GM18502 (cell line): ENCODE measurements at regions not wholly inside any gene's neighbourhood (a gene's known extent, or its start where the extent isn't known, plus 50 kb on each side); places are given as distances from the start of the nearest gene placed in this dataset.

Experiments
- ATAC-seq: cut with Tn5 transposase; IDR thresholded peaks from one replicate; pipeline ENCODE4 v1.9.1; 2021; ENCODE audit warnings: mild to moderate bottlenecking; ENCODE audit not compliant: unreplicated experiment, poor library complexity

DNA sequence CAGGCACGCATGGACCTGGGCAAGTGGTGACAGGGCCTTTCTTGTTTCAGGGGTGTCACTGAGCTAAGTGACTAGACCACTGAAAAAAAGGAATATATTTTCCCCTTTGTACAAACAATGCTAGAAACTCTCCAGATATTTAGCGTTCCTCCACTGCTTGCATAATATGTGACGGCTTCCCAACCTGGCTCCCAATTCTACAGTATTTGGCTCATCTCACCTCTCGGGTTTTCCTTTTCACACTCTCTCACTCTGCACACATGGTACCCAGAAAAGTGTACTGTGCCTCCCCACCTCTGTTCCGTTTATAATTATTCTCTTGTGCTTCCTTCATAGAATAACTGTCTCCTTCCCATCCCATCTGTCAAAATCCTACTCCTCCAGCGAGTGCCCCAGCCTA, 140.5 kb upstream of the KLHL25 start:
- ATAC-seq, result no peak

DNA sequence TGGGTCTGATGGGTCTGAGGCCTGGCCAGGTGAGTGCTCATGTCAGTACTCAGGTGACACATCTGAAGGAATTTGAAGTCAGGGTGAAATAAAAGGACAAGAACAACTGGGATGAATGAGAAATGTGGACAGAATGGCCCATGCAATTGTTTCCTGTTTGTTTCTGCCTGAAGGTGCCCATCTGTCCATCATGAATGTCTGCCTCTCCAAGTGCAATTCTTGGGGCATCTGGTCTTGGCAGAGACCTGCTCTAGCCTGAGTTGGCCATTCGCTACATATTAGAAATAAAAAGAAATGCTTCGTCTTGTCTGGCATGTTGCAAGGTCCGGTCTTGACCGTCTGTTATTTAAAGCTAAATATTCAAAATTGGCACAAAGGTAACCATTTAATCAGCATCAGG, 142.0 kb upstream of the AGBL1 start:
- ATAC-seq, result no peak

DNA sequence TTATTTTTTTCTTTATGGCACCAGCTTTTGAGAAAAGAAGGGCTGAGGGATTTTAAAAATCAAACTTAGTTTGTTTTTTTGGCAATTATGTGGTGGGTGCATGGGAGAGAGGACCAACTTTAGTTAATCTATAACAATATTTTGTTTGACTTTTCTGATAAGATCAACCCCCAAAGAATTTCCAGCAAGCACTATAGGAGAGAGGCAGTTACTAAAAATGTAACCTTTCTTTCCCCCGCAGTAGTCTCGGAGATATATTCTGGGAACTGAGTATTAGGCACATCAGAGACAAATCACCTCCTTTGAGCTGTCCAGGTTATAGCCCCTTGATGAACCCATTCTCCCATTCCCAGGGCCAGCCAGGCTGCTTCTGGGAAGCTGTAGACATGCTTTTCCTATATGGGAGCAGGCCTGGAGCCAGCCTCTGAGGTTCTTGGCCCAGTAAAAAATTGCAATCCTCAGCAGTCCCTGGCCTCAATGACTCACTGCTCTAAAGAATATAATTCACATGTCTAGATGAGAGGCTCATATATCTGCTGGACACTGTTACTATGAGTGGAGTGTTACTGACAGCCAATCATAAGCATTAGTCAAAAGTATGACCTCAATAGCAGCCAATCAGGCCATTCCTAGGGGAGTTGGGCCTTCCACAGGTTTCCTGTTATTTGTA, 138.3 kb upstream of the AGBL1 start:
- ATAC-seq, result no peak

DNA sequence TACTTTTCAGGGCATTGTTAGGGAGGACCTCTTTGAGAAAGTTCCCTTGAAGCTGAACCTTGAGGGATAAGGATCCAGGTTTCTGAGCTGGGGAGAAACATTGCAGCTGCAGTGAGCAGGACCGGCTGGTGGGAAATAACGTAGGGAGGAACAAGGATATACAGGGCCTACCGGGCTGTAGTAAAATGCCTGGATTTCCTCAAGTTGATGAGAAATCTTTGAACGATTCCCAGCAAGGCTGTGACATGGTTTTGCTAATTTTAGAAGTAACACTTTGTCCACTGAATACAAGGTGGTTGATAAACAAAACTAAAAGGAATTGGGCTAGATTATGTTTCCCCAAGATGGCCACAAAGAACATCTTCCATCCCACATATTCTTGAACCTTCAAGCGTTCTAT, 137.0 kb upstream of the AGBL1 start:
- no peak for ATAC-seq

DNA sequence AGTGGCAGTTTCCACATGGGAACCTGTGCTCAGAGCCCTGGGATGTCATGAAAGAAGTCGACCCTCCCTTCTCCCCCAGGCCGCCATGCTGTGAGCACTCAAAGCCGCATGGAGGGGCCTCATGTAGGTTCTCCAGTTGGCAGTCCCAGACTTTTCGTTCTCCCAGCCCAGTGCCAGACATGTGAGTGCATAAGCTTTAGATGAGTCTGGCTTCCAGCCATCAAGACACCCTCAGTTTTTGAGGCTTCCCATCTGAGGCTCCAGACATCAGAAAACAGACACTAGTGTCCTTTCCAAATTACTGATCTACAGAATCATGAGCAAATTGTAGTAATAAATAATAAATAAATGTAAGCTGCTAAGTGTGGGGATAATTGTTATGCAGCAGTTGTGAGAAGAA, 136.5 kb upstream of the AGBL1 start:
- no peak for ATAC-seq

DNA sequence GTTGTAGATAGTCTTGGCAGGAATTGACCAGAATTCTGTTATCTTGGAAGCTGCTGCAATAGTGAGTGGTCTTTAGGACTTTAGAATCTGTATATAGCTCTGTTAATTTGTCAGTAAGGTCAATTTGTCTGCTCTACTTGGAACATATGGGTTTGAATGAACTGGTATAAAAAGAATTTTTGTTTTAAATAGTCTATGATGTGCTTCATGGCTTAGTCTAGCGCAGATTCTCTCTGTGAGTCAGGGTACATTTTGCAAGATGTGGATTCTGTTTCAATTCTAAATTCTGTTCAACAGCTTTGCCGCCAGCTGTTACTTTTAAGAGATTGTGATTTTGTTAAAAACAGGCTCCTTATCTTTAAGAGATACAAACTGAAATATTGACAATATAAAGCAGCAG, 135.9 kb upstream of the AGBL1 start:
- ATAC-seq, result no peak

DNA sequence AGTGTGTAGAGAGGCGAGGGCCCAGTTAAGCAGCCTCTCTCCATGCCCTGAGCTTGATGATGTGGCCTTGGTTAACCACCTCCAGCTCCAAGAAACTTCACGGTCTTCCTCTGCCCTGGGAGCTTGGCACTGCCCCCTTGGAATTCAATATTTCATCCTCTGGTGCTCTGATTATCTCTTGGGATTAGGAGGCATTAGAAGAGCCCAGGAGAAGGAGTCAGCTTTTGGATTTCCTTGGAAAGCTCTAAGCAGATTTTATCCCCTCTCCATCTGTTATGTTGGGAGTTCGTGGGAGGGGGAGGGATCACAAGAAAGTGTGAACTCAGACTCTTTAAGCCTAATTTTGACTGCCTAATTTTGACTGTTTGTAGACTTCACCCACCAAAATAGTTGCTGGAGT, 132.7 kb upstream of the AGBL1 start:
- no peak for ATAC-seq

DNA sequence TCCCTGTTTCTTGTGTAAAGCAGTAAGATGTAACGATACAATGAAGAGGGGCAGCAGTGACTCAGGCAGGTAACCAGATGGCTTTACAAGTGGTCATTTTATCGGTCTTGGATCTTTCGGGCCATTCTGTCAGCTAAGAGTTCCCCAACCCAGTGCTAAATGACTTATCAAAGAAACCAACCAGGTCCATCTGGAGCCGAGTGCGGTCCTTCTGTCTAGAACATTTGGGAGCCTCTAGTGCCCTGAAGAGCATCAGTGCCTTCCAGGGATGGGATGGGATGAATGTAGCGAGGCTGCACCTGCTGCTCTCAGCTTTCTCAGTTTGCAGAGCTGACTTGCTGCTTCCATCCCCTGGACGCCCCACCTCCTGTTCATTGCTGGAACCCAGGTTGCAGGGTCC, 131.7 kb upstream of the AGBL1 start:
- ATAC-seq, result no peak

DNA sequence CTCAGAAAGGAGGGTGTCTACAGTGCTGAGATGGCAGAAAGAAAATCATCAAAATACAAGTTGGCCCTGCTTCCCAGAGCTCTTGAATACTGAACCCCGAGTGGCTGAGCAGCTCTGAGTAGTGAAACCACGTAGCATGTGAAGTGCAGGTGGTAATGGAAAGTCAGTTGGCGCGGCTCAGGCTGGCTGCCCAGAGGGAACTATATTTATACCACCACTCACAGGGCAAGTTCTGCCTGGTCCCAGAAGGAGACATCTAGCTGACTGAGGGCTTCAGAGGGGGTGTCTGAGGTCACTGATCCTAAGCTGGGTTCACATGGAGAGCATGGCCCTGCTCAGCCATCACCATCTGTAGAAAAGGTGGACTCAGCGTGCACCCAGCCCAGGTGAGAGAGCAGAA, 129.6 kb upstream of the AGBL1 start:
- peak; percentile 75 for ATAC-seq

DNA sequence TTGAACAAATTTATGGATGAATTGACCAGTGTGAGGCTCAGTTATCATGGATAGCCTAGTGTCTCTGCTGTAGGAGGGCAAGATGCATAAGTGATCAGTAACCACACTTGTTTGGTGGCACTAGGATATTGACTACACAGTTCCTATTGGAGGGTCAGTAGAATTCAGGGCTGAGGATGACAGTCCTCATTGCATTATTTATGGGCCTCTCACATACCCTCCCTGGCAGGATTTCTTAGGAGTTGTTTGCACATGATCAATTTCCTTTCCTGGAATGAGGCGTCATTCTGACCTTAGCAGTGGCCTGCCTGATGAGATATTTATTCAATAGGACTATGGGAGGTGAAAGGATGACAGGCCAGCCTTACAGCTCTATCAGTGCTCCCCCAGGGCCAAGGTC, 125.1 kb upstream of the AGBL1 start:
- ATAC-seq, result no peak

DNA sequence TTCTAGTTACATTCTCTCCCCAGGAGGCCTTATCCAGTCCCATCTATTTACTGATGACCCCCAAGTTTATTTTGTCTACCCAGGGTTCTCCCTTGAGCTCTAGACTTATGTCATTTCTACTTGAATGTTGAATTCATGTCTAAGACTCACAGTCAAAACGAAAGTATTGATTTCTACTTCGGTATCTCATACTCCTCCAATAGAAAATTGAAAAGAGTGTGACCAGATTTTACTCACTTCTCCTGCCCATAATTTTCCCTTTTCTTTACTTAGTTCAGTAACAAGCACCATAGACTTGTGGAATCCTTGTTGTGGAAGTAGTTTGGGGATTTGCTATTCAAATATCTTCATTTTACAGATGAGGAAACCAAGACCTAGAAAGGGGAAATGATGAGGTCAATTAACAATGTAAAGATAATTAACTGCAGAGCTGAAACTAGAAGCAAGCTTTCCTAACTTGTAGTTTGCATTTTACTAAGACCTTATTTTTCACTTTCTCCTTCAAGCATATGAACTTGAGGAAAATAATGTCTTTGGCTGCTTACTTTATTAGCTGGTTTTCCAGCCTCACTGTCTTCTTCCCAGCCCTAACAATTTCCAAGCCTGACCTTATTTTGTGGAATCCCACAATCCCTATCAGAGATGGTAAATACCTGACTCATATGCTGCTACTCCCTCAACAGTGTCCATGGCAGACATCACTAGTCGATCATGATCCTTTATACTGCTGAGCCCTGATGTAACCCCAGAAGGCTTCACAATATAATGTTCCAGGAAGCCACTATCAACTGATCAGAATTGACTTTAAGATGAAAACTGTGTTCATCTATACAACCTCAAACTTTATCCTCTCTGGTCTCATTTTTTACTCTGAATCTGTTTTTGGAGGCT, 123.9 kb upstream of the AGBL1 start:
- peak; percentile 91 for ATAC-seq

DNA sequence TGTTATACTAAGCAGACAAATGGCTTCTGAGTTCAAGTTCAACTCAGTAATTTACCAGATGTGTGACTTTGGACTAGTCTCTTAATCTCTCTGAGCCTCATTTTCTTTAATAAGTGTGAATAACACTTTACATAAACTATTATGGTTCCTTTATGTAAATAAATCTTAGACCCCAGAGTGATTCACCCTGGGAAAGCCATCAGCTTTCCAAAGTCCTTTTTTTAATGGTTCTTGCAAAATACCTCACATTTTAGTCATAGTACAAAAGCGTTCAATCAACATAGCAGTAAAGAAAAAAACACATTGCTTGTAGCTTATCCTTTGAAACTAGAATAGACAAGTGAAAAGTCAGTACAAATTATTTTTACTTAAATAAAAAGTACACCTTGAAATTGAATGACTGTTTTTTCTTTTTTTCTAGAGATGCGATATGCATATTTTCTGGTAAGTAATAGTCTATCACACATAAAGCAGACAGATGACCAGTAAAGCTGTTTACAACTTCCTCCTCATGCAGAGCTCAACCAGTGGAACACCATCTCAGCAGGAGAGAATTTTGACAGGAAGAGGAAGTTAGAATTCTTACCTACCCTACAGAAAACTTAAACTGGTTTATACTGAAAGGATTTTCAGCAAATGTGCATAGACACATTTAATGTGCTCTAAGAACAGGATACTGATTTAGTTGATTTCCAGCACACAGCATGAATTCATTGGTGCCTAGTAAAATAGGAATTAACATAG, 123.0 kb upstream of the AGBL1 start:
- ATAC-seq, result no peak

DNA sequence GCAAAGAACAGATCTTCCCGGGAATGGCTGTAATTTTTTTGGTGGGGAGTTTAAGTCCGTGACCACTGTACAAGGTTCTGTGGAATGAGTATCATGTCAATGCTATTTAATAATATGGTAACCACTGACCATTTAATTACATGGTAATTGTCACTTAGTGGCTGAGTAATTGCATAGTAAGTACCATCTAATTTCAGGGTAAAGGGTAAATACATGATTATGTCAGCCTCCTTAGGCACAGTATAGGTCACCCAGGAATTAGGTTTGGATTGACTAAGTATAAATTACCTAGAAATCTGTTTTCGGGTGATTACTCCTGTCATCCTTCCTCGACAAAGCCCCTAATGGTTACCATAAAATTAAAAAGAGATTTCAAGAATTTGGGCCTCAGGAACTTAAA, 120.1 kb upstream of the AGBL1 start:
- no peak for ATAC-seq

DNA sequence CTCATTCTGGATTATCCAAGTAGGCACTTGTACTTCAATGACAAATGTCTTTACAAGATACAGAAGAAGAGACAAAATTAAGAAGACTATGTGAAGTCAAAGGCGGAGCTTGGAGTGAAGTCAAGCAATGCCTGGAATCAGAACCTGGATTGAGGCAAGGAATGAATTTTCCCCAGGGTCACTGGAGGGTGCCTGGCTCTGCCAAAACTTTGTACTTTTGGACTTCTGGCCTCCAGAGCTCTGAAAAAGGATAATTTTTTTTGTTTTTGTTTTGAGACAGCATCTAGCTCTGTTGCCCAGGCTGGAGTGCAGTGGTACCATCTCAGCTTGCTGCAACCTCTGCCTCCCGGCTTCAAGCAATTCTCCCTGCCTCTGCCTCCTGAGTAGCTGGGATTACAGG, 119.3 kb upstream of the AGBL1 start:
- ATAC-seq, result no peak

DNA sequence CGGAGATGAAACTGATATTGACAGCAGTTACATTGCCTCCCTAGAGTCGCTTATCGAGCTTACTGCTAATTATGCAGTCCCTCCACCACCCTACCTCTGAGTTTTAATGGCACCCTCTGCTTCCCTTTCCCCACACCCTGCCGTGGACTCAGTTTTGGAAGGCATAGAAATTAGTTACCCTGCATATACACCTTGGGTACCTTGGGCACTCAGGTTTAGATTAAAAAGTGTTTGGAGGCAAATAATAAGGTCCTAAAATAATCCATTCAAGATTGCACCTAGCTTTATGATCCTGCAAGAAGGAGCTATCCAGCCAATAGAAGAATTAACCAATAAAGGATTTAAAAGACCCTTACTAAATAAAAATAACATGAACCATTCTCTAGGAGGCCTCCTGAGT, 117.8 kb upstream of the AGBL1 start:
- ATAC-seq, result no peak

DNA sequence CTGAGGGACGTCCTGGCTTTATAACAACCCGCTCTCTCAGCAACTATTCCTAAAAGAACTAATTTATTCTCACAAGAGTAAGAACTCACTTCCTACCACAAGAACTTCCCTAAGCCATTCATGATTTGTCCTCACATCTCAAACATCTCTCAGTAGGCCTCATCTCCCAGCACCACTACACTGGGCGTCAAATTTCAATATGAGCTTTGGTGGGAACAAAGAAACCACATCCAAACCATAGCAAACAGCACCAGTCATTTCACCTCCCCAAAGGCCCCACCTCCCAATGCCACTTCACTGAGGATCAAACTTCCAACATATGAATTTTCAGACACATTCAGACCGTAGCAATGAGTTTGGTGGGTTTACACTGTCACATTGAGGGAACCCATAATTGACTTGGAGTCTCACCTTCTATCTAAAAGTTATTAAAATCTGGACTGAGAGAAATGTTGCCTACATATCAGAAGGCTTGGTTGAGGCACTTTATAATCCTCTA, 116.4 kb upstream of the AGBL1 start:
- ATAC-seq, result no peak

DNA sequence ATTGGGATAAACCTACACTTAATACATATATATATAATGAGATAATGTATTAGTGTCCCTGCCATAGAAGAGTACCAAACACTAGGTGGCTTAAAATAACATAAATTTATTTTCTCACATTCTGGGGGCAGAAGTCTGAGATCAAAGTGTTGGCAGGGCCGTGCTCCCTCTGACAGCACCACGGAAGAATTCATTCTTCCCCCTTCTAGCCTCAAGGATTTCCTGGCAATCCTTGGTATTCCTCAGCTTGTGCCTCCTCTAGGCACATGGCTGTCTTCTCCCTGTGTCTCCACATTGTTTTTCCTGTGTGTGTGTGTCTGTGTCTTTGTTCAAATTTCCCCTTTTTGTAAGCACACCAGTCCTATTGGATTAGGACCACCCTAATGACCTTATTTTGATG, 115.2 kb upstream of the AGBL1 start:
- no peak for ATAC-seq

DNA sequence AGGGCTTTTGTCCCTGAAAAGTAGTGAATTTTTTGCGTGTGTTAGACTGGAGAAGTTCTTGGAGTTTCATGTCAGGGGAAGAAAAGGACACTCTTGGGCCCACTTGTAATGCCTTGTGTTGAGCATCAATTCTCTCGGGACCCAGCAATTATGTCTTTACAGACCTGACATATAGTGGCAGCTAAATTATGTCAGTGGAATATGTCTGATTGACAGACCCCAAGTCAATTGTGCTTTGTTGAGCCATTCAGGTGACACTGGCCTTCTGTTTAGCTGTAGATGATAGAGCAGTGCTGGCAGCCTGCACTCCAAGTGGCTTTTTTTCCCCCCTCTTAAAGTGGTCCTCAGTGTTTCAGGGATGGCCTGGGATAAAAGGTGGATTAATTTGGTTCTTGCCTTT, 112.1 kb upstream of the AGBL1 start:
- ATAC-seq, result no peak

DNA sequence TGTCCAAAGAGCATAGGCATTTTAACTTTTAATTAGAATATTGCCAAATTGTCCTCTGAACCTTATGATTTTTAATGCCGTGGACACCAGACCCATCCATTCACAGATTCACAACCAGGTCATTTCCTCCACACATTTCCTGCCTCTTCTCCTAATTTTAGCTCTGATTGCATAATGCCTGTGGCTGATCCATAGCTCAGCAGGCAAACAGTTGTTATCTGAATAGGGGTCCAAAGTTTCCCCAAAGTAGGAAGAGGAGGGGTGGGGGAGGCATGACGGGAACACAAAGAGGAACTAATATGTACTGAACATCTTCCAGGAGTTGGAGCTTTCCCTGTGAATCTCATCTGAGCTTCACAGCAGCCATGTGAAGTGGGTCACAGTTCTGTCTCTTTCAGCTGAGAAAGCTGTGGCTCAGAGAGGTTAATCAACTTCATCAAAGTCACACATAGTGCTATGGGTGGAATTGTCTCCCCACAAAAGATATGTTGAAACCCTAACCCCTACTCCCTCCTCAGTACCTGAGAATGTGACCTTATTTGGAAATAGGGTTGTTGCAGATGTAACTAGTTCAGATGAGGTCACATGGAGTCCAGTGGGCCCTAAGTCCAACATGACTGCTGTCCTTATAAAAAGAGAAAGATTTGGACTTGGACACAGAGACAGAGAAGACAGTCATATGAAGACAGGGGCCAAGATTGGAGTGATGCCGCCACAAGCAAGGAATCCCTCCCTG, 106.7 kb upstream of the AGBL1 start:
- ATAC-seq, result no peak

DNA sequence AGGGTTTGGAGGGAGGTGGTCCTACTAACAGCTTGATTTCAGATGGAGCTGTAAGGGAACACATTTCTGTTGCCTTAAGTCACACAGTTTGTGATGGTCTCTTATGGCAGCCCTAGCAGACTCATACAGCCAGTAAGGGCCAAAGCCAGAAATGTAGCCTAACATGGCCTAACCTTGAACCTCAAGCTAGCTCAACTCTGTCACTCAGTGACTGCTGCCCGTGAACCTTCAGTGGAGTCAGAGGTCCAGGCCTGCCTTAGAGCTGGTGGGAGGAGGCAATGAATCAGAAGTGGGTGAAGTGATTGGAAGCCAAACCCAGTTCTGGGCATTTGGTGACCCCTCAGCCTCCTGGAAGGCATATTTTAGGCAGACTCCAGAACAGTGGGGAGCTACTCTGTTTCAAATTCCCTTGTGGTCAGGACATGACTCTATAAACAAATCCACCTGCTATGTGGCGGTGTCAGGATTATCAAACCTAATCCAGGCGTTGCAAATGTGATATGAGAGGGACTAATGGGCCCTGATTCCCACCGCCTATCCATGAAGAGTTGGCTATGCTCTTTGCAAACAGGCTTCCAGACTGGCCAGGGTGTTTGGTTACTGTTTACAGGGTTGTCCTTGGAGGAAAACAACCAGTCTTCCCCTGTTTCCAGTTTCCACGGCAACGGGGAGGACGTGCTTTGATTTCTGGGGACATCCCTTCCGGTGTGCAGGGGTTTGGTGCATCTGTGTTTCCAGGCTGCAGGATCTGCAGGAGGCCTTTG, 105.9 kb upstream of the AGBL1 start:
- ATAC-seq, result no peak
